K562 (cell line): ENCODE measurements at regions not wholly inside any gene's neighbourhood (a gene's known extent, or its start where the extent isn't known, plus 50 kb on each side); places are given as distances from the start of the nearest gene placed in this dataset.

ENCODE experiments used
- ATAC-seq: fragments of 200-7000 bp; cut with Tn5 transposase; 3 replicates; pipeline ENCODE4 v1.9.1; 2020; ENCODE audit warnings: moderate library complexity
- BruUV-seq: library from RNA; stranded (reverse); fragments of 400-500 nt; replicated peaks from 2 replicates; lab custom pipeline; 2021; lab: Mats Ljungman, UMichigan
- CTCF ChIA-PET: fragments of 300-600 bp; formaldehyde crosslinking; extraction: SDS; loops from one replicate; lab custom pipeline; 2021; ENCODE audit warnings: low intra/inter-chr PET ratio; lab: Yijun Ruan, JAX
- POLR2A ChIA-PET: fragments of 300-600, 350-650 bp; sonication (Branson Sonifier 250); formaldehyde crosslinking; extraction: SDS; loops from one replicate; lab custom pipeline; 2021; ENCODE audit warnings: antibody characterized with exemption, inconsistent platforms; lab: Yijun Ruan, JAX
- DNase-seq, 4 experiments: peaks; one replicate each; pipeline versions ENCODE4 v3.0.0 to v3.0.0-alpha.2; 2011 to 2018; ENCODE audit warnings: low spot score in 3 of 4, mixed read lengths in 3 of 4; ENCODE audit errors: extremely low read depth in 1 of 4
- FAIRE-seq: peaks from 2 replicates; lab custom pipeline; 2011; peaks lifted over from hg19 to GRCh38; lab: Jason Lieb, UNC
- H2AFZ ChIP-seq: 2 replicates; pipeline ENCODE4 v1.6.0; 2011; ENCODE audit warnings: low read depth, low read length, control low read depth, inconsistent platforms
- H3K27ac ChIP-seq: fragments of 200-600 bp; 3 replicates; pipeline ENCODE4 v1.8.0; 2011; ENCODE audit warnings: low read depth, mild to moderate bottlenecking, control low read depth, inconsistent platforms, low read length, moderate library complexity, mixed read lengths; ENCODE audit errors: extremely low read depth
- H3K27me3 ChIP-seq, 2 experiments: fragments of 300-600 bp in 1 of 2; 2 replicates in 1 of 2; 3 replicates in 1 of 2; pipeline versions ENCODE4 v1.6.0 to v1.8.0; 2011; ENCODE audit warnings: inconsistent platforms in 2 of 2, low read length in 2 of 2, mild to moderate bottlenecking in 1 of 2, mixed read lengths in 1 of 2, moderate library complexity in 1 of 2; ENCODE audit not compliant: control insufficient read depth in 2 of 2, insufficient read depth in 2 of 2
- H3K36me3 ChIP-seq: fragments of 300-600 bp; 3 replicates; pipeline ENCODE4 v1.8.0; 2011; ENCODE audit warnings: mild to moderate bottlenecking, low read length, inconsistent platforms; ENCODE audit not compliant: control insufficient read depth, insufficient read depth
- H3K4me1 ChIP-seq, 2 experiments: fragments of 200-600 bp in 1 of 2; replicated peaks in 1 of 2; 2 replicates in 1 of 2; 3 replicates in 1 of 2; pipeline versions ENCODE4 v1.5.1 to v1.8.0; 2011; ENCODE audit warnings: inconsistent platforms in 2 of 2, low read length in 2 of 2, mild to moderate bottlenecking in 1 of 2, mixed read lengths in 1 of 2, moderate library complexity in 1 of 2; ENCODE audit not compliant: control insufficient read depth in 2 of 2, insufficient read depth in 2 of 2
- H3K4me2 ChIP-seq: 2 replicates; pipeline ENCODE4 v1.6.1; 2011; ENCODE audit warnings: low read length, control low read depth, inconsistent platforms, mixed read lengths; ENCODE audit not compliant: insufficient read depth
- H3K4me3 ChIP-seq: fragments of 200-600 bp; sonication (generic), shearing (Covaris generic); 2 replicates; pipeline ENCODE4 v1.5.1; 2016; ENCODE audit warnings: control low read depth, inconsistent platforms
- H3K79me2 ChIP-seq: fragments of 200-600 bp; 3 replicates; pipeline ENCODE4 v1.8.0; 2011; ENCODE audit warnings: low read length, inconsistent platforms; ENCODE audit not compliant: control insufficient read depth, insufficient read depth
- H3K9ac ChIP-seq, 2 experiments: 2 replicates each; pipeline versions ENCODE4 v1.6.0 to v1.6.1; 2011; ENCODE audit warnings: low read depth in 2 of 2, low read length in 2 of 2, control low read depth in 1 of 2, inconsistent platforms in 1 of 2, mild to moderate bottlenecking in 1 of 2, mixed read lengths in 1 of 2; ENCODE audit not compliant: insufficient read depth in 1 of 2
- H3K9me1 ChIP-seq: one replicate; pipeline ENCODE4 v1.6.0; 2011; ENCODE audit warnings: inconsistent platforms, mild to moderate bottlenecking, low read length, moderate library complexity; ENCODE audit not compliant: control insufficient read depth, insufficient read depth
- H3K9me3 ChIP-seq: replicated peaks from 2 replicates; pipeline ENCODE4 v1.5.1; 2011; ENCODE audit warnings: low read depth, low read length, inconsistent platforms; ENCODE audit not compliant: control insufficient read depth, insufficient read depth
- H4K20me1 ChIP-seq: replicated peaks from 2 replicates; pipeline ENCODE4 v1.6.1; 2011; ENCODE audit warnings: low read length, inconsistent platforms, mixed read lengths; ENCODE audit not compliant: control insufficient read depth, insufficient read depth
- BCOR ChIP-seq: fragments of 450-650 bp; IDR thresholded peaks from 2 replicates; pipeline ENCODE4 v1.6.1; 2016
- BRD9 ChIP-seq: fragments of 450-650 bp; IDR thresholded peaks from 2 replicates; pipeline ENCODE4 v1.6.1; 2018; ENCODE audit warnings: low read depth; ENCODE audit not compliant: partially characterized antibody
- CREBBP ChIP-seq: IDR thresholded peaks from one replicate; pipeline ENCODE4 v1.6.1; 2012; ENCODE audit warnings: low read depth, mild to moderate bottlenecking, control low read depth, inconsistent platforms, low read length
- ESRRA ChIP-seq: fragments of 450-650 bp; IDR thresholded peaks from 2 replicates; pipeline ENCODE4 v1.6.1; 2014; ENCODE audit warnings: low read depth, mild to moderate bottlenecking, moderate library complexity, borderline replicate concordance
- KDM4B ChIP-seq, 2 experiments: fragments of 450-650 bp in 1 of 2; sonication (generic) in 1 of 2; IDR thresholded peaks; 2 replicates each; pipeline ENCODE4 v1.6.1; 2016 to 2017; ENCODE audit warnings: borderline replicate concordance in 2 of 2, antibody characterized with exemption in 1 of 2, low read depth in 1 of 2, mild to moderate bottlenecking in 1 of 2
- MED1 ChIP-seq: sonication (generic); formaldehyde crosslinking; IDR thresholded peaks from 2 replicates; pipeline ENCODE4 v1.8.1; 2023; ENCODE audit warnings: missing genetic modification reagents, borderline replicate concordance
- RB1 ChIP-seq: fragments of 450-650 bp; IDR thresholded peaks from 2 replicates; pipeline ENCODE4 v1.6.1; 2017; ENCODE audit warnings: low read depth, mild to moderate bottlenecking
- SIX5 ChIP-seq, 2 experiments: IDR thresholded peaks; 2 replicates each; pipeline ENCODE4 v1.6.1; 2011; ENCODE audit warnings: low read length in 2 of 2, borderline replicate concordance in 1 of 2, low read depth in 1 of 2, mild to moderate bottlenecking in 1 of 2, moderate library complexity in 1 of 2; ENCODE audit not compliant: insufficient read depth in 1 of 2
- TSC22D4 ChIP-seq: fragments of 450-650 bp; IDR thresholded peaks from 2 replicates; pipeline ENCODE4 v1.6.1; 2016; ENCODE audit warnings: missing genetic modification characterization, missing biosample characterization, control low read depth
- ZNF445 ChIP-seq: fragments of 250-450 bp; sonication (Bioruptor Pico); IDR thresholded peaks from 2 replicates; pipeline ENCODE4 v1.4.0; 2020; ENCODE audit warnings: low read depth, mild to moderate bottlenecking, moderate library complexity
- ZNF764 ChIP-seq: fragments of 250-450 bp; sonication (Bioruptor Pico); IDR thresholded peaks from 2 replicates; pipeline ENCODE4 v1.4.0; 2020; ENCODE audit warnings: low read depth, mild to moderate bottlenecking, moderate library complexity
- WGBS: fragments of 100-300 bp; shearing (Covaris generic); methylation state at CpG from one replicate; pipeline ENCODE4 v1.1.6; 2016; ENCODE audit warnings: low coverage, mixed read lengths; ENCODE audit not compliant: insufficient coverage; ENCODE audit errors: missing lambda C conversion rate; 5-methylcytosine and 5-hydroxymethylcytosine counted together
- in situ Hi-C: fragments of 300-500 bp; cut with MboI; formaldehyde crosslinking; loops from 4 replicates; pipeline ENCODE4 v1.15.0; 2018; ENCODE audit warnings: inconsistent platforms, mixed read lengths
- intact Hi-C: fragments of 100-400 bp; cut with micrococcal nuclease; formaldehyde crosslinking; loops from 2 replicates; pipeline ENCODE4 v1.14.2; 2022
- TF ChIP-seq, protein P1 (sequence below): fragments of 450-650 bp; IDR thresholded peaks from 2 replicates; pipeline ENCODE4 v1.6.1; 2017; ENCODE audit warnings: antibody characterized with exemption
- TF ChIP-seq, protein P2 (sequence below): sonication (generic); formaldehyde crosslinking; IDR thresholded peaks from 2 replicates; pipeline ENCODE4 v1.8.0; 2023; ENCODE audit warnings: mild to moderate bottlenecking, missing genetic modification reagents
- TF ChIP-seq, protein P3 (sequence below), 2 experiments: fragments of 450-650 bp; IDR thresholded peaks; 2 replicates each; pipeline ENCODE4 v1.6.1; 2018; ENCODE audit warnings: mild to moderate bottlenecking in 2 of 2, low read depth in 1 of 2; ENCODE audit not compliant: partially characterized antibody in 2 of 2

DNA sequence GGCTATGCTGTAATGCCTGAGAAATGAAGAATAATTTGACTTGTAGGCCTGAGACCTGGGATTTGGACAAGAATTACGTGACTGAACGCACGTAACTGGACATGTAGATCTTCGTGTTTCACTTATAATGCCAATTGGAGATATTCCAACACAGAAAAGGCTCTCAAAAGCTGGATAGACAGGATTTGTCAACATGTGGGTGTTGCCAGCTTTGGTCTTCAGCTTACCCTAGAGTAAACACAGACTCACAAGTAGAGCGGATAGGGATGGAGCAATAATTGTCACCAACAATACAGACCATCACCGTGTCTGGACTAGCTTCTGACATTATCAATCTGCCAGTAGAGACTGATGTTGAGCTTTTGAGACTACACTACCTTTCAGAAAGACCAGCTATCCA is 1511.0 kb upstream of the ADGRL3 start:
- no peak for ATAC-seq
- no peak for FAIRE-seq
- intact Hi-C loops = no loop called here
- no peaks in the 10 kb centered on the region for H3K9me1 ChIP-seq
- H3K27ac ChIP-seq = no peak overlapping the region
- H3K9me3 ChIP-seq = no peaks in the 10 kb centered on the region
- no peaks in the 10 kb centered on the region for H3K36me3 ChIP-seq
- no peaks in the 10 kb centered on the region for H3K4me1 ChIP-seq
- no peak for DNase-seq
- ChIA-PET CTCF (no interaction called here), POLR2A (no interaction called here)
- H2AFZ ChIP-seq = no peak overlapping the region
- no peak overlapping the region for H3K9ac ChIP-seq
- no peaks in the 10 kb centered on the region for H4K20me1 ChIP-seq
- 0% methylated on average over 6 of the region's 6 CpGs for WGBS
- H3K4me2 ChIP-seq = no peak overlapping the region
- no peak overlapping the region for H3K4me3 ChIP-seq
- in situ Hi-C loops = no loop called here
- H3K79me2 ChIP-seq = no peaks in the 10 kb centered on the region
- no peaks in the 10 kb centered on the region for H3K27me3 ChIP-seq
- no TSS peak for BruUV-seq
- TF ChIP-seq BCOR (no peak), TSC22D4 (no peak), KDM4B (IDR thresholded peaks at IDR 0.05; ENCODE audit: borderline replicate concordance in 2 of 2, low read depth in 1 of 2) (no peak), ZNF445 (no peak), SIX5 (IDR thresholded peaks at IDR 0.05; ENCODE audit: borderline replicate concordance in 1 of 2, insufficient read depth in 1 of 2, low read depth in 1 of 2, low read length in 2 of 2) (no peak), BRD9 (no peak), MED1 (CRISPR knock-in tag) (no peak), RB1 (no peak), ZNF764 (CRISPR knock-in tag) (no peak), ESRRA (no peak), CREBBP (no peak)
- TF ChIP-seq, protein P1, sequence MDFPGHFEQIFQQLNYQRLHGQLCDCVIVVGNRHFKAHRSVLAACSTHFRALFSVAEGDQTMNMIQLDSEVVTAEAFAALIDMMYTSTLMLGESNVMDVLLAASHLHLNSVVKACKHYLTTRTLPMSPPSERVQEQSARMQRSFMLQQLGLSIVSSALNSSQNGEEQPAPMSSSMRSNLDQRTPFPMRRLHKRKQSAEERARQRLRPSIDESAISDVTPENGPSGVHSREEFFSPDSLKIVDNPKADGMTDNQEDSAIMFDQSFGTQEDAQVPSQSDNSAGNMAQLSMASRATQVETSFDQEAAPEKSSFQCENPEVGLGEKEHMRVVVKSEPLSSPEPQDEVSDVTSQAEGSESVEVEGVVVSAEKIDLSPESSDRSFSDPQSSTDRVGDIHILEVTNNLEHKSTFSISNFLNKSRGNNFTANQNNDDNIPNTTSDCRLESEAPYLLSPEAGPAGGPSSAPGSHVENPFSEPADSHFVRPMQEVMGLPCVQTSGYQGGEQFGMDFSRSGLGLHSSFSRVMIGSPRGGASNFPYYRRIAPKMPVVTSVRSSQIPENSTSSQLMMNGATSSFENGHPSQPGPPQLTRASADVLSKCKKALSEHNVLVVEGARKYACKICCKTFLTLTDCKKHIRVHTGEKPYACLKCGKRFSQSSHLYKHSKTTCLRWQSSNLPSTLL = no peak
- TF ChIP-seq, protein P2, sequence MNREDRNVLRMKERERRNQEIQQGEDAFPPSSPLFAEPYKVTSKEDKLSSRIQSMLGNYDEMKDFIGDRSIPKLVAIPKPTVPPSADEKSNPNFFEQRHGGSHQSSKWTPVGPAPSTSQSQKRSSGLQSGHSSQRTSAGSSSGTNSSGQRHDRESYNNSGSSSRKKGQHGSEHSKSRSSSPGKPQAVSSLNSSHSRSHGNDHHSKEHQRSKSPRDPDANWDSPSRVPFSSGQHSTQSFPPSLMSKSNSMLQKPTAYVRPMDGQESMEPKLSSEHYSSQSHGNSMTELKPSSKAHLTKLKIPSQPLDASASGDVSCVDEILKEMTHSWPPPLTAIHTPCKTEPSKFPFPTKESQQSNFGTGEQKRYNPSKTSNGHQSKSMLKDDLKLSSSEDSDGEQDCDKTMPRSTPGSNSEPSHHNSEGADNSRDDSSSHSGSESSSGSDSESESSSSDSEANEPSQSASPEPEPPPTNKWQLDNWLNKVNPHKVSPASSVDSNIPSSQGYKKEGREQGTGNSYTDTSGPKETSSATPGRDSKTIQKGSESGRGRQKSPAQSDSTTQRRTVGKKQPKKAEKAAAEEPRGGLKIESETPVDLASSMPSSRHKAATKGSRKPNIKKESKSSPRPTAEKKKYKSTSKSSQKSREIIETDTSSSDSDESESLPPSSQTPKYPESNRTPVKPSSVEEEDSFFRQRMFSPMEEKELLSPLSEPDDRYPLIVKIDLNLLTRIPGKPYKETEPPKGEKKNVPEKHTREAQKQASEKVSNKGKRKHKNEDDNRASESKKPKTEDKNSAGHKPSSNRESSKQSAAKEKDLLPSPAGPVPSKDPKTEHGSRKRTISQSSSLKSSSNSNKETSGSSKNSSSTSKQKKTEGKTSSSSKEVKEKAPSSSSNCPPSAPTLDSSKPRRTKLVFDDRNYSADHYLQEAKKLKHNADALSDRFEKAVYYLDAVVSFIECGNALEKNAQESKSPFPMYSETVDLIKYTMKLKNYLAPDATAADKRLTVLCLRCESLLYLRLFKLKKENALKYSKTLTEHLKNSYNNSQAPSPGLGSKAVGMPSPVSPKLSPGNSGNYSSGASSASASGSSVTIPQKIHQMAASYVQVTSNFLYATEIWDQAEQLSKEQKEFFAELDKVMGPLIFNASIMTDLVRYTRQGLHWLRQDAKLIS (CRISPR knock-in tag) = no peak
- TF ChIP-seq, protein P3, sequence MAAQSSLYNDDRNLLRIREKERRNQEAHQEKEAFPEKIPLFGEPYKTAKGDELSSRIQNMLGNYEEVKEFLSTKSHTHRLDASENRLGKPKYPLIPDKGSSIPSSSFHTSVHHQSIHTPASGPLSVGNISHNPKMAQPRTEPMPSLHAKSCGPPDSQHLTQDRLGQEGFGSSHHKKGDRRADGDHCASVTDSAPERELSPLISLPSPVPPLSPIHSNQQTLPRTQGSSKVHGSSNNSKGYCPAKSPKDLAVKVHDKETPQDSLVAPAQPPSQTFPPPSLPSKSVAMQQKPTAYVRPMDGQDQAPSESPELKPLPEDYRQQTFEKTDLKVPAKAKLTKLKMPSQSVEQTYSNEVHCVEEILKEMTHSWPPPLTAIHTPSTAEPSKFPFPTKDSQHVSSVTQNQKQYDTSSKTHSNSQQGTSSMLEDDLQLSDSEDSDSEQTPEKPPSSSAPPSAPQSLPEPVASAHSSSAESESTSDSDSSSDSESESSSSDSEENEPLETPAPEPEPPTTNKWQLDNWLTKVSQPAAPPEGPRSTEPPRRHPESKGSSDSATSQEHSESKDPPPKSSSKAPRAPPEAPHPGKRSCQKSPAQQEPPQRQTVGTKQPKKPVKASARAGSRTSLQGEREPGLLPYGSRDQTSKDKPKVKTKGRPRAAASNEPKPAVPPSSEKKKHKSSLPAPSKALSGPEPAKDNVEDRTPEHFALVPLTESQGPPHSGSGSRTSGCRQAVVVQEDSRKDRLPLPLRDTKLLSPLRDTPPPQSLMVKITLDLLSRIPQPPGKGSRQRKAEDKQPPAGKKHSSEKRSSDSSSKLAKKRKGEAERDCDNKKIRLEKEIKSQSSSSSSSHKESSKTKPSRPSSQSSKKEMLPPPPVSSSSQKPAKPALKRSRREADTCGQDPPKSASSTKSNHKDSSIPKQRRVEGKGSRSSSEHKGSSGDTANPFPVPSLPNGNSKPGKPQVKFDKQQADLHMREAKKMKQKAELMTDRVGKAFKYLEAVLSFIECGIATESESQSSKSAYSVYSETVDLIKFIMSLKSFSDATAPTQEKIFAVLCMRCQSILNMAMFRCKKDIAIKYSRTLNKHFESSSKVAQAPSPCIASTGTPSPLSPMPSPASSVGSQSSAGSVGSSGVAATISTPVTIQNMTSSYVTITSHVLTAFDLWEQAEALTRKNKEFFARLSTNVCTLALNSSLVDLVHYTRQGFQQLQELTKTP (IDR thresholded peaks at IDR 0.05; ENCODE audit: low read depth in 1 of 2, partially characterized antibody in 2 of 2) = no peak
